BE2C (cell line): ENCODE measurements at regions not wholly inside any gene's neighbourhood (a gene's known extent, or its start where the extent isn't known, plus 50 kb on each side); places are given as distances from the start of the nearest gene placed in this dataset.
A peak's percentile ranks its signal among the peaks of the same experiment; 100 is the strongest.

Source experiments
- DNase-seq: peaks from one replicate; pipeline ENCODE4 v3.0.0-alpha.2; 2020
- H3K27me3 ChIP-seq: fragments of 250-450 bp; sonication (Bioruptor Pico); 2 replicates; pipeline ENCODE4 v1.5.1; 2020; ENCODE audit warnings: mild to moderate bottlenecking
- H3K36me3 ChIP-seq: fragments of 250-450 bp; sonication (Bioruptor Pico); 2 replicates; pipeline ENCODE4 v1.5.1; 2020; ENCODE audit warnings: mild to moderate bottlenecking
- H3K4me1 ChIP-seq: fragments of 250-450 bp; sonication (Bioruptor Pico); 2 replicates; pipeline ENCODE4 v1.5.1; 2020
- H3K4me3 ChIP-seq: 2 replicates; pipeline ENCODE4 v1.5.1; 2011; ENCODE audit warnings: low read depth, low read length
- H3K9me3 ChIP-seq: fragments of 250-450 bp; sonication (Bioruptor Pico); 2 replicates; pipeline ENCODE4 v1.5.1; 2020
- TF ChIP-seq, protein P1 (sequence below): IDR thresholded peaks from 2 replicates; pipeline ENCODE4 v1.5.1; 2012; ENCODE audit warnings: mild to moderate bottlenecking, low read depth, low read length

DNA sequence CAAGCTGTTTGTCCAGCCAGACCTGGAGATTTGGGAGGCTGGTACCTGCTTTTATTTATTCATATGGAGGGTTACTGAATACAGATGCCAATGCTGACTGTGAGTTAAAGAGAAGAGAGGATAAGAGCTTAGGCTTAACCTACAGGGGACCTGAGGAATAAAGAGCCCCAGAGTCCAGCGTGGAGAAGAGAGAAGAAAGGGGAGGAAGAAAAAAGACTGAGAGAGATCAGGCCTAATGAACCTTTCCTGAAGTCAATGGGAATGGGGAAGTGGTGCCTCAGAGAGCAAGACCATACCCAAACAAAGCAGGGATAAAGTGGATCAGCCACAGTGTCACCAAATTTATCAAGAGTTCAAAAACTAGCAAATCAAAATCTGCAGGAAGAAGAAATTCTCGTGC, 348.6 kb upstream of the KCNH7 start:
- Histone ChIP-seq H3K9me3 (no peaks in the 10 kb centered on the region), H3K4me3 (no peak overlapping the region), H3K4me1 (no peaks in the 10 kb centered on the region), H3K27me3 (no peaks in the 10 kb centered on the region), H3K36me3 (no peaks in the 10 kb centered on the region)
- DNase-seq: no peak
- TF ChIP-seq, protein P1, sequence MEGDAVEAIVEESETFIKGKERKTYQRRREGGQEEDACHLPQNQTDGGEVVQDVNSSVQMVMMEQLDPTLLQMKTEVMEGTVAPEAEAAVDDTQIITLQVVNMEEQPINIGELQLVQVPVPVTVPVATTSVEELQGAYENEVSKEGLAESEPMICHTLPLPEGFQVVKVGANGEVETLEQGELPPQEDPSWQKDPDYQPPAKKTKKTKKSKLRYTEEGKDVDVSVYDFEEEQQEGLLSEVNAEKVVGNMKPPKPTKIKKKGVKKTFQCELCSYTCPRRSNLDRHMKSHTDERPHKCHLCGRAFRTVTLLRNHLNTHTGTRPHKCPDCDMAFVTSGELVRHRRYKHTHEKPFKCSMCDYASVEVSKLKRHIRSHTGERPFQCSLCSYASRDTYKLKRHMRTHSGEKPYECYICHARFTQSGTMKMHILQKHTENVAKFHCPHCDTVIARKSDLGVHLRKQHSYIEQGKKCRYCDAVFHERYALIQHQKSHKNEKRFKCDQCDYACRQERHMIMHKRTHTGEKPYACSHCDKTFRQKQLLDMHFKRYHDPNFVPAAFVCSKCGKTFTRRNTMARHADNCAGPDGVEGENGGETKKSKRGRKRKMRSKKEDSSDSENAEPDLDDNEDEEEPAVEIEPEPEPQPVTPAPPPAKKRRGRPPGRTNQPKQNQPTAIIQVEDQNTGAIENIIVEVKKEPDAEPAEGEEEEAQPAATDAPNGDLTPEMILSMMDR: no peak

DNA sequence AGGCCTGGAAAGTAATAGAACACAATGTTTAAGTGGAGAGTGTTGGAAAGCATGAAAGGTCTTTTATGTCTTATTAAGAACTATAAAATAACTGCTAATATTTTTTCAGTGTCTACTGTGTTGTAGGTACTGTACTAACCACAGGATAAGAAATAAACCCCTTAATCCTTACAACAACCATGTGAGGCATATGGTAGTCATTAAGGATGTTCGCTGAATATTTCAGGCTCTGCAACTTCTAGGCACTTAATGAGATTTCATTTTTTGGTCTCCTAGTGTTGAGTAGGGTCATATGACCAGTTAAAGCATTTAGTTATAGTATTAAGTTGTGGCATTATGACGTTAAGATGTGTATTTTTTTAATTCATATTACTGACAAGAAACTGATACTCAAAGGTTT, 346.6 kb upstream of the KCNH7 start:
- TF ChIP-seq, protein P1: no peak
- H3K4me3 ChIP-seq: no peak overlapping the region
- no peaks in the 10 kb centered on the region for H3K36me3 ChIP-seq
- no peaks in the 10 kb centered on the region for H3K9me3 ChIP-seq
- DNase-seq: no peak
- H3K27me3 ChIP-seq: no peaks in the 10 kb centered on the region
- no peaks in the 10 kb centered on the region for H3K4me1 ChIP-seq

DNA sequence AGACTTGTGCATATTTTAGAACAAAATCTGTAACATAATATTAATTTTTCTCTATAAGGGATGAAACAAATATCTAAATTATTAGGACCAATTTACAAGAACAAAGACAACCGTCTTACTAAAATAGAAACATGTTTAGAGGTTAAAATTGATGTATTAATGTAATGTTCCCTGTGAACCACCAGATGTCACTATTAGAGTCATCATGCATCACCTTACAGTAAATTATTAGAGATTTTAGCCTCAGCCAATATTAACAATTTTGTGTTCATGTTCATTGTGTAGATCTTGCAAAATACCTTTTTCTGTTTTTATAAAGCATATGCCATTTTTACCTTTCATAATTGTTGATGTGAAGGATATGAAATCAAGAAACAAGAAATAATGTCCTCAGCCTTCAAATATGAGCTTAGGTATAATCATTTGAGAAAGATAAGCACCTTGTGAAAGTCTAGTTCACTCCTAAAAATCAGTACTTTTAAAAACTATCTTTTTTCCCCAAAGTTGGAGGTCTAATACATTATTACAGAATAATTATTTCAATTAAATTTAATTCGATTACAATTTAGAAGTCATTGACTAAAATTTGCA, 344.3 kb upstream of the KCNH7 start:
- H3K36me3 ChIP-seq: no peaks in the 10 kb centered on the region
- no peak for DNase-seq
- TF ChIP-seq, protein P1: peak; percentile 34

DNA sequence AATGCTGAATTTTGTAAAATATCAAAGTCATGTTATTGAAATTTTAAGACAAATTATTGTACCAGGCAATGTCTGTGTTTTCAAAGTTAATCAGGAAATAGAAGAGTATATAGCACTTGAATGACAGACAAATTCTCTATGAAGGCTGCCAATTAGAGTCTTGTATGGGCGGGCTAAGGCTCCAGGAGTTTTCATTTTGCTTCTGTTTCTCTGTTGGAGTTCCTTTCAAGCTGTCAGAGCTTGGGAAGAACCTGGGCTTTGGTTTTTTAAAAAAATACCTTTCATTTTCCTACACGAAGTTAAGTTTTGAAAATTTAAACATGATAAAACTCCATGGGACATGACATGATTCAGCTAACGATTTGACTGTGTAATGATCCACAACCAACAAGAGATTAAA, 339.0 kb upstream of the KCNH7 start:
- Histone ChIP-seq H3K4me1 (no peaks in the 10 kb centered on the region), H3K9me3 (no peaks in the 10 kb centered on the region), H3K4me3 (no peak overlapping the region), H3K36me3 (no peaks in the 10 kb centered on the region), H3K27me3 (no peaks in the 10 kb centered on the region)
- no peak for DNase-seq
- TF ChIP-seq, protein P1: no peak

More for the DNA sequence above, 344.3 kb upstream of the KCNH7 start:
- Histone ChIP-seq H3K27me3 (no peaks in the 10 kb centered on the region), H3K4me1 (no peaks in the 10 kb centered on the region), H3K4me3 (no peak overlapping the region), H3K9me3 (no peaks in the 10 kb centered on the region)

DNA sequence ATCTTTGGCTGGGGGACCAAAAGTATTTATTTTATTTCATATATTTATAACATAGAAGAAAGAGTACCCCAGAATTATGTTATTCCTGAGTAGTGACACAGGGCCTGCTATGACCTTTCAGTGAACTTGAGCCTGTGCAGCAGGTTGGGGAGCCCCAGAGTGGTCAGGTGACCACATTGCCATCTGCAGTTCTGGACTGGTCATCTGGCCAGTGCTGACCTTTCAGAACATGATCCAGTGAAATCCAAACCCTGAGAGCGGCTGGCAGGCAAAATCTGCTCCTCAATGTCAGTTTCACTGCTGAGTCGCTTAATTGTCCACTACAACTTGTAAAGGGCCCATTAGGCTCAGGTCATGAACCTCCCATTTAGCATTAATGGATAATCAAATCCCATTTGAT, 336.7 kb upstream of the KCNH7 start:
- TF ChIP-seq, protein P1: no peak
- H3K27me3 ChIP-seq: no peaks in the 10 kb centered on the region
- H3K4me3 ChIP-seq: no peak overlapping the region
- no peaks in the 10 kb centered on the region for H3K4me1 ChIP-seq
- no peaks in the 10 kb centered on the region for H3K36me3 ChIP-seq
- H3K9me3 ChIP-seq: no peaks in the 10 kb centered on the region
- no peak for DNase-seq

DNA sequence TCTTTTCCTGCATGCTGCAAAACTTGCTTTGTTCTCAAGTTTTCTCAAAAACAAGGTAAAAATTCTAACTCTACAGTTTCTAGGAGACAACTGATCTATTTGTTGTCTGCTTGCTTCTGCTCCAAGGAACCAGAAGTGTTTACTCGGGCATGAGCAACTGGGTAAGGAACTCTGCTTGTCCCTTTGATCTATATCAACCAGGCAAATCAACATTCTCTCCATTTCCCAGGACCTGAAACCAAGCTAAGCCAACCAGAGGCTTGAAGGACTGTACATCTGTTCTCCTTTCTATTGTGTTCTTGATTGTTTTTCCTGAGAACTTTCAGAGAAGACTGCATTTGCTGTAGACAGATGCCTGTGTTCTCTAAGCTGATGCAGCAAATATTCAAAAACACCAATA, 335.0 kb upstream of the KCNH7 start:
- no peaks in the 10 kb centered on the region for H3K9me3 ChIP-seq
- TF ChIP-seq, protein P1: no peak

More for the DNA sequence above, 335.0 kb upstream of the KCNH7 start:
- Histone ChIP-seq H3K36me3 (no peaks in the 10 kb centered on the region), H3K4me1 (no peaks in the 10 kb centered on the region), H3K27me3 (no peaks in the 10 kb centered on the region), H3K4me3 (no peak overlapping the region)
- DNase-seq: no peak
